Stimulated activated naive CD8-positive, alpha-beta T cell treated with anti-CD3 and anti-CD28 coated beads, Interleukin-15, Interleukin-2, amounts not matched to agents 100 U/mL and 50 U/mL, for 24 hours (primary cell): ENCODE measurements at regions not wholly inside any gene's neighbourhood (a gene's known extent, or its start where the extent isn't known, plus 50 kb on each side); places are given as distances from the start of the nearest gene placed in this dataset.

Experiments
- ATAC-seq: fragments of 150-1000 bp; cut with Tn5 transposase; one replicate; pipeline ENCODE4 v1.10.0; 2021
- DNase-seq: peaks from one replicate; pipeline ENCODE4 v3.0.0; 2021

GRCh38 chrX:20427173-20427770, 160.6 kb upstream of the RPS6KA3 start:
- no peak for DNase-seq
- ATAC-seq = no peak

DNA sequence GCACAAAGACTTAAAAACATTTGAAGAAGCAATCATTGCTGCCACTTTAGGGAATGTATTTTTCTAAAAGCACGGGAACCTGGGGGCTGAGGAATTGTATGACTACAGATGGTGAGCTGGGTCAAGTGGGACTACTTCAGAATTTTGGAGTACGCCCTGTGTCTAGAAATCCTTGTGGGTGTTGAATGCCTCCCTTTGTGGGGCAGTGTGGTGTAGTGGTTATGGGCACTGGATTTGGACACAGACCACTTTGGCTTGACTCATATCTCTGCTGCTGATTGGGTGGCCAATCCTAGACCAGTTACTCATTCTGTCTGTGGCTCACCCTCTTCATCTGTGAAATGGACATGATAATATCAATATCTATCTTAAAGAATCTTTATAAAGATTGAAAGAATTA, 155.0 kb upstream of the RPS6KA3 start:
- no peak for ATAC-seq
- no peak for DNase-seq

- DNase-seq (no peak), ATAC-seq (no peak)
These were observed 154.6 kb upstream of the RPS6KA3 start for GRCh38 chrX:20421275-20421674.

GRCh38 chrX:20420058-20420457, 153.3 kb upstream of the RPS6KA3 start:
- ATAC-seq = no peak

DNA sequence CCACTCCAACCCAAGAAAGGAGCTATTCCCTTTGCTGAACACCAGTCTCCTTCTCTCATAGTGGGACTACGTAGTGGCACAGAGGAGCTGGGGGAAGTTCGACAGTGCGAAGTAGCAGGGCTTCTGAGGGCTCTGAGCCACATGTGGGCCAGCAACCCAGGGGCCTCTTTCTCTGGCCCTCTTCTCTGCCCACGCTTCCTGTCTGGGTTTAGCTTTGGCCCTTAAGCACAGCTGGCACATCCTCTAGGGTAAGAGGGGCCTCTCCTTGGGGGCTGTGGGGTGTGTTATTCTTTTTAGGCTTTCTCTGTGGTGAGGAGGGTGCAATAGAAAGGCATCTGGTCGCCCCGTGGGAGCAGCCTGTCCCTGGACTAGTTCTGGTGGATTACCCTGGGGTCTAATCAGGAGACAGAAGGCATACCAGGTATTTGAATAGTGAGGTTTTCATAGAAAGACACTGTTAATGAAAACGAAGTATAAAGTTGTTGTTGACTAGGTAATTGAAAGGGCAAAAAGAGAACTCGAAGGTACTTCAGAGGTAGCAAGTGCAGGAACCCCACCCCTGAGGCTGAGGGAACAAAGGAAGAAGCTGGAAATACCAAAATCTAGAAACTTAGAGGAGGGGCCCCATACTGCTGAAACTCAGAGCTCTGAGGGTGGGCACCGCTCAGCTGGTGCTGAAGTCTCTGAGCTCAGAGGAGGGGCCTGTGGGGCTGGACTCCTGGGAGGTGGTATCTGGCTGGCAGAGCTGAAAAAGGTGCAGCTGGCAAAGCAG, 151.9 kb upstream of the RPS6KA3 start:
- DNase-seq (peak; percentile 41), ATAC-seq (peak; percentile 73)

More at GRCh38 chrX:20420058-20420457, 153.3 kb upstream of the RPS6KA3 start:
- no peak for DNase-seq

- ATAC-seq (no peak), DNase-seq (no peak)
These were observed 148.2 kb upstream of the RPS6KA3 start for GRCh38 chrX:20414762-20415445.

- ATAC-seq (peak; percentile 45), DNase-seq (no peak)
These were observed 147.4 kb upstream of the RPS6KA3 start for GRCh38 chrX:20414066-20414465.

- DNase-seq (peak; percentile 39), ATAC-seq (peak; percentile 65)
These were observed 146.3 kb upstream of the RPS6KA3 start for GRCh38 chrX:20412871-20413486.

DNA sequence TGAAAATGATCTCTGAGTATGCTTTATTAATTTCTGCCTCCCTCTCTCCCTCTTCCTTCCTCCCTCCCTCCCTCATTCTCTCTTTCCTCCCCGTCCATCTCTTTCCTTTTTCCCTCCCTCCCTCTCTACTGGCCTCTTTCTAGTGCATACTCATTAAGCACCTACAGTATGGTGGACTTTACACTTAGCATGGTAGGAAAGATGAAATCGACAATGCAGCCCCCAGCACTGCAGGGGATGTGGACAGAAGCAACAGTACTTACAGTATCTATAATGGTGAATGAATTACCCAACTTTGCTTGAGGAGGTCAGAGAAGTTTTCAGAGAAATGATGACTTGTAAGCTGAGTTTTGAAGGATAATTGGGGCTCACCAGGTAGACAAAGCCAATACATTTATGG, 143.8 kb upstream of the RPS6KA3 start:
- DNase-seq = no peak
- ATAC-seq = no peak

- ATAC-seq (no peak), DNase-seq (no peak)
These were observed 143.3 kb upstream of the RPS6KA3 start for GRCh38 chrX:20409991-20410390.

DNA sequence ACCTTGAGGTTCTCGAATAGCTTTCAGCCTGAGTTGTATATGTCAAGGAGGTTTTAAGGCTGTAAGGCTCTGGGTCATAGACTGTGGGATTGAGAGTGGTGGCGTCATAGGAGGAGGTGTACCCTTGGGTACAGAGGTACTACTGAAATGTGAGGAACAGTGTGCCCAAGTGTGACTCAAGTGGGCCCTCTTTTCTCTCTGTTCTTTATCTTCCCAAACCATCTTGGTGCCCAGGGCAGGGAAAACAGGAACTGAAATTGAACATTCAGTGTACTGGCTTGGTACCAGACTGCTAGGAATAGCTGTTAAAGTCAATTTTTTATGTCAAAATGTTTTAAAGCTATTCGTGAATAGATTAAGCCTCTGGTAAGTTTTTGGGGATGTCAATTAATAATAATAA, 136.2 kb upstream of the RPS6KA3 start:
- DNase-seq (no peak), ATAC-seq (no peak)

DNA sequence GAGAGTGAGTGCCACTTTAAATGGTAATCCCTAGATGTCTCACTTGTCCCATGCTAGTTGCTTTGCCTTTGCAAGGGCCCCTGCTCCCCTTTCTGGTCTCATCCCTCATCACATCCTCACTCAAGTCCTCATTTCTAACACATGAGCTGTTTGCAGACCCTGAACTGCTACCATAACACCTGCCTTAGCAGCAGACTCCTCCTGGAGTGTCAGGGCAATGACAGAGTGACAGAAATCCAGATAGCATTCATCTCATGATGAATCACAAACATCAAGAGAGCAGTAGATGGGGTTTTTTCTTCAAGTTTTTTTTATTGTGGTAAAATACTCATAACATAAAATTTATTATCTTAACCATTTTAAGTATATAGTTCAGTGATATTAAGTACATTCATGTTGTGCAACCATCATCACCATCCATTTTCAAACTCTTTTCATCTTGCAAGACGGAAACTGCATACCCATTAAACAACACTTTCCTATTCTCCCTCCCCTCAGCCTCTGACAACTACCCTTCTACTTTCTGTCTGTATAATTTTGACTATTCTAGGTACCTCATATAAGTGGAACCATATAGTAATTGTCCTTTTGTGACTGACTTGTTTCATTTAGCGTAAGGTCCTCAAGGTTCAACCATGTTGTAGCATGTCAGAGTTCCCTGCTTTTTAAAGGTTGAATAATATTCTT, 133.2 kb upstream of the RPS6KA3 start:
- peak; percentile 63 for ATAC-seq
- DNase-seq = no peak

- no peak for DNase-seq
- ATAC-seq = no peak
These were observed 130.9 kb upstream of the RPS6KA3 start for GRCh38 chrX:20397587-20397986.

DNA sequence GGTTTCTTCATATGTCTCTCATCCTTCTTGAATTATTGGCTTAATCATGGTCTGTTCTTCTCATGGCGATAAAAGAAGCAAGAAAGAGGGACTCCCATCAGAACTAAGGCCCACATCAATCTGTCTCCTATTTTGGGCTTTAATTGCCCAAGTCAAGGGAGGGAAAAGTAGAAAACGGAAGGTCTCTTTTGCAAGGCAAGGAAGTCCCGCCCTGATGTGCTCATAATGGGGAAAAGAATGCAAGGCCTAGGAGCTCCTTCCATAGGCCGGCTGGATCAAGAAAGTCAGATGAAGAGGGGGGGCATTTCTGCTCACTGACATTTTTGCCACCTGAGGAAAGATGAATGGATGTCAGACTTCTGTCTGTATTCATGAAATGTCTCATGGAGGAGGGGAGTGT, 127.7 kb upstream of the RPS6KA3 start:
- ATAC-seq = no peak

DNA sequence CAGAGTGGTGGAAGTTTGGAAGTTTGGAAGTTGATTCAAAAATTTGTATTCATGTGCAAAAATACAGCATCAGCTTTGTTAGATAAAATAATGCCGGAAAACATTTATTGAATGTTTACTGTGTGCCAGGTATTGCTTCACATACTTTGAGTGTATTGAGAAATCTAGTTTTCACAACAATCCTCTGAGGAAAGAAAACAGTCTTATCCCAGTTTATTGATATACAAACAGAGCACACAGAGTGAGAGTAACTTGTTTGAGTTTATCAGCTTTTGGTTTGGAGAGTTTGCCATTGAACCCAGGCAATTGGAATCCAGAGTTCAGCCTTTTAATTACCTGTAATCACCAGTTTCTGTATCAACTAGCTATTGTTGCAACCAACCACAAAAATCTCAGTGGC, 127.2 kb upstream of the RPS6KA3 start:
- DNase-seq (no peak), ATAC-seq (no peak)

More for the DNA sequence above, 127.7 kb upstream of the RPS6KA3 start:
- no peak for DNase-seq

DNA sequence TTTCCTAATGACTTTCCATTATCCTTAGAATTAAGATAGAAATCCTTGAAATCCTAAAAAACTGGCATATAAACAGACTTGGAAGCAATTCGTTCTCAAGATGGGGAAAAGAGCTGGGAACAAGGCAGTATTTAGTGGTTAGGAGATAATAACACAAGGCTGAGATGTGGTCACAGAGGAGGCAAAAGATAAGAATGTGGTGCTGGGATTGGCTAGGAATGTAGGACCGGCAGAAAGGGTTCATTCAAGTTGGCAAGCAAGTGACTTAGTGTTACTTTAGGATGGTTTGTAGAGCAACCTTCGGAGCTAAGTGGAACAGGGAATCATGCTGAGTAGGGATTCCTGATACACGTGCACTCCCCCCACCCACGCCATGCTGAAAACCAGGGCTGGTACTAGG, 121.9 kb upstream of the RPS6KA3 start:
- ATAC-seq = no peak
- DNase-seq = no peak

GRCh38 chrX:20383477-20383876, 116.8 kb upstream of the RPS6KA3 start:
- no peak for ATAC-seq

DNA sequence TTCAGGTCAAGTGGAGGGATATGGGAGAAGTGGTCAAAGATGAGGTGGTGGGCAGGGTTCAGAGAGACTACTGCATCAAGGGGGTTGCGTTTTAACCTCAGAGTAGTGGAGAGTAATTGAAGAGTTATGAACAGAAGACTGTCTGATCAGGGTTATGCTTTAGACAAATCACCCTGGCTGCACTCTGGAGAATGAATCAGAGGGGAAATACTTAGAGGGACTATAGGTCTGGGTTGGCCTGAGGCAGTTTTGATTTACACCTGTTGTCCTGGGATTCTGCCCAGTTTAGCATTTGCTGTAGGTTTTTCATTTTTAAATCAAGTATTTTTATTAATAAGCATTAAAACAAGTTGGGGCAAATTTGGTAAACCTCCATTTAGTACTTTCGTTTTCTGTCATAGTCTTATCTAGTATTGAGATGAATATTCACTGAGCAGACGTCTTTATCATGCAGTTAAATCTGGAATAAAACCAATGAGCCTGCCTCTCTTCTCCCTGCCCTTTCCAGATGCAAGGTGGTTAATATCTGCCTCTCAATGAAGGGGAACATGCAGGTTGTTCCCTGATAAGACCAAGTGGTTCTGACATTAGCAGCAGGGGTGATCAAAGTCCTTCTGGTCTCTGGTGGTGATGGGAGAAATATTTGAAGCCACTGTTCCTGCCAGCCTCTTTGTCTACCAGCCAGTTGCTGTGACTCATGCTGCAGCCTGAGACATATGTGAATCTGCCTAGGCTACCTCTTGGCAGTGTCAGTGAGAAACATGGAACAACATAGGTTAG, 116.0 kb upstream of the RPS6KA3 start:
- peak; percentile 61 for ATAC-seq

More at GRCh38 chrX:20383477-20383876, 116.8 kb upstream of the RPS6KA3 start:
- no peak for DNase-seq

DNA sequence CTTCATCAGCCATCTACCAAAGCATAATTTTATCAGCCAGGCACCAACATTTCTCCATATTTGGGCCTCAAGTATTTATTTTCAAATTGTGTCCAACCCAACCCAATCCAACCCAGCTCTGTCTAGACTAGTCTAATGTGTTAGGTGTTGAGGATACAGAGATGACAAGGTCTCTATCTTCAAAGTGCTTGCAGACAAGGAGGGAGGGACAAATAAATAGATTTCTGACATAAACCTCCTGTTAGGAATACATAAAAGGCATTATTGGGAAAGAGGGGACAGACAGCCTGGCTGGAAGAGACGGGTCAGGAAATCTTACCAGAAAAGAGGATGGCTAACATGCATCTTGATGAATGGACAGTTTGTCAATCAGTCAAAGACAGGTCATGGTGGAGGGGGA, 115.4 kb upstream of the RPS6KA3 start:
- ATAC-seq (no peak), DNase-seq (no peak)

More for the DNA sequence above, 116.0 kb upstream of the RPS6KA3 start:
- DNase-seq = peak; percentile 10

DNA sequence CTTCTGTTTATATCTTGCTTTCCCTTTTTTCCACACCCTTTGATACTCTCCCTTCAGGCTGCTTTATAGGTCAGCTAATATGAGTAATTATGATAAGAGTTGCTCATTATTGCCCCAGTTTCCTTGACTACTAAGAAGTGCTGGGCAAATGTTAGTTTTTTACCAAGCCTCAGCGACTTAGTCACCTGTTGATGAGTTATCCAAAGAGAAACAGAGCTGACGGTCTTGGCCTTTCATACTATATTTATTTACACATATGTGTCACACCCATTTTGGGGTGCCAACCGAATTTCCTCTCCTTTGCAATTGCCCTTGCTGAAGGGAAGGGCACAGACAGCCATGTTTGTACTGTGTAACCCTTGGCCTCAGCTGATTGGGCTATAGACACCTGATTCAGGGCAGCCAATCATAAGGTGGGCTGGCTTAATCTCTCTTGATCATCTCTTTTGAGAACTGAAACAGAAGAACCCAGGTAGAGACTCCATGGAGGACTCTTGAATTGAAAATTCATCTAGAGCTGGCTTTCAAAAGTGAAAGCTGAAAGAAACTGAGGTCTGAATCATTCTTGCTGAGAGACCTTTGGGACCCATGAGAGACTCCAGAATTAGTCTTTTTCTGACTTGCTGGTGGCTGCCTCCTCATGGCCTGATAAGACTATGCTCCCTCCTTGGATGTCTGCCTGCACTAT, 111.7 kb upstream of the RPS6KA3 start:
- DNase-seq (peak; percentile 22), ATAC-seq (peak; percentile 79)
